Astrocyte (in vitro differentiated cells and primary cell): ENCODE measurements at regions not wholly inside any gene's neighbourhood (a gene's known extent, or its start where the extent isn't known, plus 50 kb on each side); places are given as distances from the start of the nearest gene placed in this dataset.

Experiments
- EZH2 ChIP-seq: IDR thresholded peaks from 2 replicates; pipeline ENCODE4 v1.6.1; 2012; ENCODE audit warnings: mild to moderate bottlenecking, low read length, inconsistent platforms; ENCODE audit not compliant: insufficient read depth
- TF ChIP-seq, protein P1 (sequence below): IDR thresholded peaks from 2 replicates; pipeline ENCODE4 v1.5.1; 2011; ENCODE audit warnings: low read depth, mild to moderate bottlenecking, inconsistent platforms, low read length, moderate library complexity; ENCODE audit not compliant: insufficient read depth

DNA sequence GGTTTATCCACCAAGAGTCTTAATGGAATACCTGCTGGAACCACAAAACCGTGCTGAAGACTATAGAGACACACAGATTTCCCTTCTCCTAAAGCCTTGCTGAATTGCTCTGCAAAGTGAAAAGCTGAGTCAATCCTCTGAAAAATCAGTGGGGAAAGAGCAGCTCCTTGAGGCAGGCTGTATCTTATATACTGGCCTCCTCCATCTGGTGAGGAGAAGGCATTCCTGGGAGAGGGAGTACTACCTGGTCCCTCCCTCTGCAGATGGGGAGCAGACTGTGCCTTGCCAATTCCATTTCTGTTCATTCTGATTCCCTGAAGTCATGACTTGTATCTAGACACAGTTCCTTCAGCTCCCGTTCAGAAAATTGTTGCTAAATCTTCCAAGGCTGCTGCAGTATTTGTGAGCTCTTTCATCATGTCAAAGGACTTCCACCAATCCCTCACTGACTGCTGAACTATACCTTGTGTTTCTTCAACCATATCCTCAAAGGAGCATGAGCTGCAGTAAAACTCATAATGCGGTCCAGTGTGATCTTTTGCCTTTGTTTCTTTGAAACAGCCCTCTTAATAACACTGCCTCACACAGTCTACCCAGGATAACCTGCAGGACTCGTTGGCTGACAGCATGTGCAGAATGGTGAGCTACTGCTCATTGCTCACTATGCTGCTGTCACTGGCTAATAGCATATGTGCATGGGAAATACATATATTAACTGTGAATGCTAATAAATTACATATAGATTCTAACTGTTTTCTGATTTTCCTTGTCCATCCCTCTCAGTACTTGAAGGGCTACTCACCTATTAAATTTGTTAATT lies 84.5 kb downstream of the FOXD1 start:
- TF ChIP-seq, protein P1, sequence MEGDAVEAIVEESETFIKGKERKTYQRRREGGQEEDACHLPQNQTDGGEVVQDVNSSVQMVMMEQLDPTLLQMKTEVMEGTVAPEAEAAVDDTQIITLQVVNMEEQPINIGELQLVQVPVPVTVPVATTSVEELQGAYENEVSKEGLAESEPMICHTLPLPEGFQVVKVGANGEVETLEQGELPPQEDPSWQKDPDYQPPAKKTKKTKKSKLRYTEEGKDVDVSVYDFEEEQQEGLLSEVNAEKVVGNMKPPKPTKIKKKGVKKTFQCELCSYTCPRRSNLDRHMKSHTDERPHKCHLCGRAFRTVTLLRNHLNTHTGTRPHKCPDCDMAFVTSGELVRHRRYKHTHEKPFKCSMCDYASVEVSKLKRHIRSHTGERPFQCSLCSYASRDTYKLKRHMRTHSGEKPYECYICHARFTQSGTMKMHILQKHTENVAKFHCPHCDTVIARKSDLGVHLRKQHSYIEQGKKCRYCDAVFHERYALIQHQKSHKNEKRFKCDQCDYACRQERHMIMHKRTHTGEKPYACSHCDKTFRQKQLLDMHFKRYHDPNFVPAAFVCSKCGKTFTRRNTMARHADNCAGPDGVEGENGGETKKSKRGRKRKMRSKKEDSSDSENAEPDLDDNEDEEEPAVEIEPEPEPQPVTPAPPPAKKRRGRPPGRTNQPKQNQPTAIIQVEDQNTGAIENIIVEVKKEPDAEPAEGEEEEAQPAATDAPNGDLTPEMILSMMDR = peak; percentile 11
- no peak for TF ChIP-seq EZH2
